ENCODE measurements at regions not wholly inside any gene's neighbourhood (a gene's known extent, or its start where the extent isn't known, plus 50 kb on each side); places are given as distances from the start of the nearest gene placed in this dataset.

GRCh38 chrX:22462959-22463358 lies 190.2 kb downstream of the CBLL2 start:
- POLR2A ChIA-PET: no interaction called here
- Histone ChIP-seq H3K9me1 (replicated peaks; ENCODE audit: control insufficient read depth, extremely low read depth, insufficient read depth, low read length) (no peaks in the 10 kb centered on the region), H4K20me1 (replicated peaks; ENCODE audit: control insufficient read depth, extremely low read depth, insufficient read depth, low read length) (no peaks in the 10 kb centered on the region), H3K4me3 (replicated peaks in 1 of 3; ENCODE audit: insufficient read depth in 1 of 3, low read depth in 1 of 3, low read length in 3 of 3) (no peak overlapping the region), H3K9me3 (replicated peaks; ENCODE audit: control insufficient read depth, insufficient read depth, low read length) (no peaks in the 10 kb centered on the region), H3K79me2 (ENCODE audit: control insufficient read depth, insufficient read depth, low read length) (no peaks in the 10 kb centered on the region), H3K36me3 (ENCODE audit: control insufficient read depth in 2 of 2, extremely low read depth in 1 of 2, insufficient read depth in 2 of 2, low read length in 2 of 2) (no peaks in the 10 kb centered on the region), H3K4me2 (ENCODE audit: insufficient read depth, low read length) (no peak overlapping the region), H3K27me3 (ENCODE audit: control insufficient read depth in 2 of 2, insufficient read depth in 2 of 2, low read length in 2 of 2) (no peaks in the 10 kb centered on the region), H3K9ac (replicated peaks; ENCODE audit: extremely low read depth, insufficient read depth, low read length) (no peak overlapping the region), H2AFZ (ENCODE audit: low read depth, low read length) (no peak overlapping the region), H3K27ac (ENCODE audit: insufficient read depth, low read depth, low read length) (no peak overlapping the region), H3K4me1 (ENCODE audit: control insufficient read depth, extremely low read depth, insufficient read depth, low read length) (no peaks in the 10 kb centered on the region)
- dilution Hi-C loops (cut with MboI; ENCODE audit: extremely low pct_ligation_motif_present, low sequenced_read_pairs) (no loop called here), intact Hi-C loops (cut with micrococcal nuclease) (no loop called here)
- CTCF ChIA-PET: no interaction called here
- no peak for TF ChIP-seq JUN (IDR thresholded peaks at IDR 0.05; ENCODE audit: borderline replicate concordance, insufficient read depth, insufficient read length, low read depth)
- TF ChIP-seq EZH2 (IDR thresholded peaks at IDR 0.05; ENCODE audit: borderline replicate concordance, low read depth, low read length, severe bottlenecking): no peak
- TF ChIP-seq MAX (IDR thresholded peaks at IDR 0.05; ENCODE audit: insufficient read depth, insufficient read length): no peak
- TF ChIP-seq FOS (IDR thresholded peaks at IDR 0.05; ENCODE audit: borderline replicate concordance, insufficient read depth, low read length): no peak
- DNase-seq (ENCODE audit: low read depth, low spot score): no peak
- no peak for FAIRE-seq
- BruUV-seq (replicated peaks): no TSS peak

GRCh38 chrX:22467571-22467970 lies 194.9 kb downstream of the CBLL2 start:
- TF ChIP-seq POLR2A (IDR thresholded peaks at IDR 0.05; ENCODE audit: low read depth, low read length) (no peak), GATA2 (IDR thresholded peaks at IDR 0.05; ENCODE audit: insufficient read depth, insufficient read length, low read depth, low read length) (no peak), FOS (IDR thresholded peaks at IDR 0.05; ENCODE audit: borderline replicate concordance, insufficient read depth, low read length) (no peak), EZH2 (IDR thresholded peaks at IDR 0.05; ENCODE audit: borderline replicate concordance, low read depth, low read length, severe bottlenecking) (no peak), POLR2AphosphoS5 (IDR thresholded peaks at IDR 0.05; ENCODE audit: insufficient read depth, low read depth, low read length) (no peak), JUN (IDR thresholded peaks at IDR 0.05; ENCODE audit: borderline replicate concordance, insufficient read depth, insufficient read length, low read depth) (no peak), MYC (IDR thresholded peaks at IDR 0.05; ENCODE audit: low read depth, low read length) (no peak), CTCF (IDR thresholded peaks at IDR 0.05; ENCODE audit: extremely low read depth in 1 of 2, insufficient read depth in 1 of 2, low read depth in 1 of 2, low read length in 2 of 2) (no peak), MAX (IDR thresholded peaks at IDR 0.05; ENCODE audit: insufficient read depth, insufficient read length) (no peak)
- POLR2A ChIA-PET: no interaction called here
- FAIRE-seq: no peak

More at GRCh38 chrX:22467571-22467970, 194.9 kb downstream of the CBLL2 start:
- no TSS peak for BruUV-seq (replicated peaks)
- Histone ChIP-seq H3K27ac (ENCODE audit: insufficient read depth, low read depth, low read length) (no peak overlapping the region), H3K27me3 (ENCODE audit: control insufficient read depth in 2 of 2, insufficient read depth in 2 of 2, low read length in 2 of 2) (no peaks in the 10 kb centered on the region), H3K9me1 (replicated peaks; ENCODE audit: control insufficient read depth, extremely low read depth, insufficient read depth, low read length) (no peaks in the 10 kb centered on the region), H3K79me2 (ENCODE audit: control insufficient read depth, insufficient read depth, low read length) (no peaks in the 10 kb centered on the region), H3K9me3 (replicated peaks; ENCODE audit: control insufficient read depth, insufficient read depth, low read length) (no peaks in the 10 kb centered on the region), H3K9ac (replicated peaks; ENCODE audit: extremely low read depth, insufficient read depth, low read length) (no peak overlapping the region), H4K20me1 (replicated peaks; ENCODE audit: control insufficient read depth, extremely low read depth, insufficient read depth, low read length) (no peaks in the 10 kb centered on the region), H3K4me1 (ENCODE audit: control insufficient read depth, extremely low read depth, insufficient read depth, low read length) (no peaks in the 10 kb centered on the region), H2AFZ (ENCODE audit: low read depth, low read length) (no peak overlapping the region), H3K4me3 (replicated peaks in 1 of 3; ENCODE audit: insufficient read depth in 1 of 3, low read depth in 1 of 3, low read length in 3 of 3) (no peak overlapping the region), H3K4me2 (ENCODE audit: insufficient read depth, low read length) (no peak overlapping the region), H3K36me3 (ENCODE audit: control insufficient read depth in 2 of 2, extremely low read depth in 1 of 2, insufficient read depth in 2 of 2, low read length in 2 of 2) (no peaks in the 10 kb centered on the region)
- dilution Hi-C loops (cut with MboI; ENCODE audit: extremely low pct_ligation_motif_present, low sequenced_read_pairs): no loop called here
- CTCF ChIA-PET: no interaction called here
- no peak for DNase-seq (ENCODE audit: low read depth, low spot score)
- intact Hi-C loops (cut with micrococcal nuclease): no loop called here
